HUES6 (cell line): ENCODE measurements at regions not wholly inside any gene's neighbourhood (a gene's known extent, or its start where the extent isn't known, plus 50 kb on each side); places are given as distances from the start of the nearest gene placed in this dataset.
"Not testable (repeated sequence)": the region's sequence is repeated elsewhere in the genome, so short reads cannot be mapped to it uniquely, and the experiment has no call there.

Experiments
- H3K27ac ChIP-seq: 2 replicates; pipeline ENCODE4 v1.7.0; 2013; ENCODE audit warnings: low read depth, mild to moderate bottlenecking, low read length, inconsistent platforms
- H3K27me3 ChIP-seq: 2 replicates; pipeline ENCODE4 v1.6.1; 2013; ENCODE audit warnings: low read length; ENCODE audit not compliant: control insufficient read depth, insufficient read depth
- H3K36me3 ChIP-seq: 2 replicates; pipeline ENCODE4 v1.6.1; 2013; ENCODE audit warnings: low read length; ENCODE audit not compliant: control insufficient read depth, insufficient read depth
- H3K4me1 ChIP-seq: 2 replicates; pipeline ENCODE4 v1.6.1; 2013; ENCODE audit warnings: low read length; ENCODE audit not compliant: control insufficient read depth, insufficient read depth
- H3K4me3 ChIP-seq: 2 replicates; pipeline ENCODE4 v1.5.1; 2013; ENCODE audit warnings: low read depth, low read length
- H3K9ac ChIP-seq: one replicate; pipeline ENCODE4 v1.6.1; 2013; ENCODE audit warnings: mild to moderate bottlenecking, low read length
- H3K9me3 ChIP-seq: 2 replicates; pipeline ENCODE4 v1.6.1; 2013; ENCODE audit warnings: low read depth, low read length; ENCODE audit not compliant: control insufficient read depth, insufficient read depth

DNA sequence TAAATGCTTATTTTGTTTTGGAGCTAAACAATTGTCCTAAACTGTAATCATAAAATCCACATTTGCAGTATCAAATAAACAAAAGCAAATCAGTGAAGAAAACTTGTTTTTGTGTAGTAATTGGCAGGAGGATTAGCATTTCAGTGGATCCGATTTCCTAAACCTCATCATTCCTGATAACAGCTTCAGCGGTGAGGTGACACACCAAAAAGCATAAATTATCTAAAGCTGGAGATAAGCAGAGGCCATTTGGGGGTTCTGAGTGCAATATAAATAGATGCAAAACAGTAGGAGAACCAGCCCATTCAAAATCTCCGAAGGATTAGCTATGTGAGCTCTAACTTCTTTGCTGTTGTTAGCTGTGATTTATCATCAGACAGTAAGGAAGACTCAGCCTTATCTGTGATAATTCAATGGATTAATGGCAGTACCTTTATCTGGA, 235.8 kb downstream of the EPHA7 start:
- H3K36me3 ChIP-seq, result no peaks in the 10 kb centered on the region
- H3K27ac ChIP-seq, result no peak overlapping the region
- H3K4me3 ChIP-seq, result no peak overlapping the region
- H3K9me3 ChIP-seq, result no peaks in the 10 kb centered on the region
- H3K9ac ChIP-seq, result no peak overlapping the region
- H3K27me3 ChIP-seq, result no peaks in the 10 kb centered on the region
- H3K4me1 ChIP-seq, result peaks cover 8% of the 10 kb centered on the region; the same call in 1 of the 2 replicates

DNA sequence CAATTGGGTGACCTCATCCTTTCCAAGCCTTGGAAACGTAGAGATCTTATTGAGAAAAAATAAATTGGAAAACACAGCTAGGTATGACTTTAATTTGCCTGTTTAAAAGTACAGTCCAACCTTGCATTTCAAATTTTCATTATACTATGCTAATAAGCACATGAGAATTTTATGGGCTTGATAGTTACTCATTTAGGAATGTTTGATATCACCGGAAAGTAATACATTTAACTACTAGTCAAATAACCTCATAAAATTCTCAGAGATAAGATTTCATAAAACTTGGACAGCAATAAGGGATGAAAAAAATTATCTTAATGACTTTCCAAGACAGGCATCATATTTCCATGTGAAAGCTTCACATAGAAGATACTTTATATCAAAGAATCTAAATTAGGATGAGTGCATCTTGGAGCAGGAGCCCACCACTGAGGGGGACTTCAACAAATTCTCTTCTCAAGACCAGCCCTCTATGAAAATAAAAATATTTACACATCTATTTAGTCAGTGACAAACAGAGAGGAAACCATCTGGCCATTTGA, 236.3 kb downstream of the EPHA7 start:
- Histone ChIP-seq H3K4me3 (no peak overlapping the region), H3K36me3 (no peaks in the 10 kb centered on the region), H3K27ac (no peak overlapping the region), H3K4me1 (peaks cover 14% of the 10 kb centered on the region), H3K27me3 (no peaks in the 10 kb centered on the region), H3K9ac (no peak overlapping the region), H3K9me3 (no peaks in the 10 kb centered on the region)

DNA sequence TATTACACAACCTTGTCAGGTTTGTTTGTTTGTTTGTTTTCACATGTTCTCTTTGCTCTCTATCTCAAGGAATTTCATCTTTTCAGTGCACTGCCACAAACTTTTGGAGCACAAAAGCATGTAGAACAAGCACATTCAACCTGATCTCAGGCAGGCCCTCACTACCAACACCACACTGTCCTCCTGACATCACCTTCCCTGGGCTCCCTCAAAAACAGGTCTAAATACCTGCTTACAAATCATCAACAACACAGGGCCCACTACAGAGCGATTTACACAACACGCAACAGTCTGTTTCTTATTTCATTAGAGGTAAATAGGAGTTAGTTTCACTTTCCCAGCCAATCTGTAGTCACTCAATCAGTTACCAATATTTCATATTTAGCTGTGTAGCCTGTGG, 241.4 kb downstream of the EPHA7 start:
- H3K27me3 ChIP-seq, result no peaks in the 10 kb centered on the region
- H3K4me1 ChIP-seq, result peaks cover 41% of the 10 kb centered on the region
- H3K36me3 ChIP-seq, result no peaks in the 10 kb centered on the region
- no peak overlapping the region for H3K9ac ChIP-seq
- no peak overlapping the region for H3K4me3 ChIP-seq
- no peaks in the 10 kb centered on the region for H3K9me3 ChIP-seq
- no peak overlapping the region for H3K27ac ChIP-seq

DNA sequence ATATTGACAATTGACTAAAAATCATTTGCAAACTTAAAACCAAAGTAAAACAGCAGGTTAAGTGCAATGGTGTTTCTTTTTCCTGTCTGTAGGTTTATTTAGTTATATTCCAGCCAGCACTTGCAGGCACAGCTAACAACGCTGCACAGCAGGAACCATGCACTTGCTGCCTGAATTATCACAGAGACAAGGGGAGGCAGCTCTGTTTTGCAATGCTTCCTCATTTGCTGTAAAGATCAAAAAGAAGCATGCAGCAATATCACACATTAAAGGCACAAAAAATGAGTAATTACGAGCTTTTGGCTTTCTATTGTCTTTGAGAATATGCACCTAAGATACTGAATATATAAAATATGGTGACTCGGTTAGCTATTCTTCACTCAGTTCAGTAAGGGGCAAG, 241.9 kb downstream of the EPHA7 start:
- H3K9ac ChIP-seq, result no peak overlapping the region

DNA sequence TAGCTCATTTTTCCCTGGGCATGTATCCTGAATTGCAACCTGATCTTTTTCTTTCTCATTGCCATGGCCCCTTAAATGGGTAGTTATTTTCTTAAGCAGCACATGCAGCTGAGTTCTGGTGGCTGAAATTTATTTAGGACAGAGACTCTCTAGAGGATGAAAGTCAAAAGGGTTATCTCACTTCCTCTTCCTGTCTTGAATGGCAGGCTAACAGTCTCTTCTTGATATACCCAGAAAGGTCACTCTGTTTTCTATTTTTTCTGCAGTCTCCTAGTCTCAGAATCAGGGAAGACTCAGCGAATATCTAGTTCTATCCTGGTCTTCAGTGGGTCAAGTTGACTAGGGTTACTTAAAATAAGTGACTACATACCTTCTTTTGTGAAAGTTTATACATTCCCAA, 243.3 kb downstream of the EPHA7 start:
- Histone ChIP-seq H3K9ac (peak overlapping the region; percentile 49), H3K27ac (peak overlapping the region; percentile 90; the same call in 1 of the 2 replicates), H3K27me3 (no peaks in the 10 kb centered on the region), H3K4me3 (no peak overlapping the region), H3K36me3 (no peaks in the 10 kb centered on the region), H3K4me1 (peaks cover 46% of the 10 kb centered on the region), H3K9me3 (no peaks in the 10 kb centered on the region)

More for the DNA sequence above, 241.9 kb downstream of the EPHA7 start:
- Histone ChIP-seq H3K36me3 (no peaks in the 10 kb centered on the region), H3K27ac (no peak overlapping the region), H3K4me3 (no peak overlapping the region), H3K4me1 (peaks cover 46% of the 10 kb centered on the region), H3K27me3 (no peaks in the 10 kb centered on the region), H3K9me3 (no peaks in the 10 kb centered on the region)

DNA sequence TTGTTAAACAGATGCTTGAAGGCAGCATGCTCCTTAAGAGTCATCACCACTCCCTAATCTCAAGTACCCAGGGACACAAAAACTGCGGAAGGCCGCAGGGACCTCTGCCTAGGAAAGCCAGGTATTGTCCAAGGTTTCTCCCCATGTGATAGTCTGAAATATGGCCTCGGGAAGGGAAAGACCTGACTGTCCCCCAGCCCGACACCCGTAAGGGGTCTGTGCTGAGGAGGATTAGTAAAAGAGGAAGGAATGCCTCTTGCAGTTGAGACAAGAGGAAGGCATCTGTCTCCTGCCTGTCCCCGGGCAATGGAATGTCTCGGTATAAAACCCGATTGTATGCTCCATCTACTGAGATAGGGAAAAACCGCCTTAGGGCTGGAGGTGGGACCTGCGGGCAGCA, 245.8 kb downstream of the EPHA7 start:
- not testable (repeated sequence) for H3K27ac ChIP-seq, H3K9me3 ChIP-seq, H3K27me3 ChIP-seq, H3K9ac ChIP-seq, H3K36me3 ChIP-seq, H3K4me3 ChIP-seq
- peaks cover 48% of the 10 kb centered on the region for H3K4me1 ChIP-seq

DNA sequence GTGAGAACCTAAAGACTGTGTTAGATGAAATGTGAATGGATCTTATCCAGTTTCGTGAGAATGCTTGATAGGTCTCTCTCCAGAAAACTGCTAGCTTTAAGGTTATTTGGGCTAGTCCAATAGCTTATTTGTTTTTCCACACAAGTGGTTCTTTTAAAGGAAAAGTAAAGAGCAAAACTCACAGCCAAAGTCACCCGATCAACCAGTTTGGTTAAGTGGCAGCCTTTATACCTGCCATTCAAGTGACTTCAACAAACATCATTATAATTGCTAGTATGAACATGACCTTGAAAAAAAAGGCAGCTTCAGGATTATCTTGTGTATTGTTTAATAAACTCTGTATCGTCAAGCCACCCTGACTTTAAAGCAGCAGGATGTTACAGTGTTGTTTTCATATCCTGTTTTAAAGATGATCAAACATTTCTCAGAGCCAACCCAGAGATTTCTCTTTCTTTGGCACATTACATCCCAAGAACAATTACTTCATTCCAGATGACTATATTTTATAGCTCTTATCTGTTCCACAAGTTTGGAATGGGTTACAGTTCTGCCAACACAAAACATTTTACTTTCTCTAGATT, 253.4 kb downstream of the EPHA7 start:
- H3K9me3 ChIP-seq, result no peaks in the 10 kb centered on the region
- peaks cover 5% of the 10 kb centered on the region; the same call in 1 of the 2 replicates for H3K4me1 ChIP-seq
- no peak overlapping the region for H3K9ac ChIP-seq
- no peak overlapping the region for H3K27ac ChIP-seq
- H3K36me3 ChIP-seq, result no peaks in the 10 kb centered on the region
- no peak overlapping the region for H3K4me3 ChIP-seq
- no peaks in the 10 kb centered on the region for H3K27me3 ChIP-seq

DNA sequence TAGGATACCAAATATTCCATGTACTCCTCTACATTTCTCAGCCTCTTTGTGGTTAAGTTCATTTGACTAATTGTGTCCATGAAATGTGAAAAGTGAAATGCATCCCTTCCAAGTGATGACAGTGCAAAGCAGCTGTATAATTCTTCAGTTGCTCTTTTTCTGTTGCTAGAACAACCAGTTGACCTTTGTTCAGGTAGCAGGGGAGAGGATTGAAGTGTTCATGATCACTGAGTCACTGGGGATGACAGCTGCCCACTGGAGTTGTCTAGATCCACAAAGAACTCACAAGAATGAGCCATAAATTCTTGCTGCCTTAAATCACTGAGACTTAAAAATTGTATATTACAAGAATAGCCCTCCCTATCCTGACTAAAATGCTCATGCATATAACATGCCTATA, 254.6 kb downstream of the EPHA7 start:
- H3K9me3 ChIP-seq, result no peaks in the 10 kb centered on the region
- no peak overlapping the region for H3K9ac ChIP-seq
- H3K4me1 ChIP-seq, result peaks cover 5% of the 10 kb centered on the region; the same call in 1 of the 2 replicates
- no peak overlapping the region for H3K4me3 ChIP-seq
- no peaks in the 10 kb centered on the region for H3K36me3 ChIP-seq
- H3K27ac ChIP-seq, result no peak overlapping the region
- H3K27me3 ChIP-seq, result no peaks in the 10 kb centered on the region

DNA sequence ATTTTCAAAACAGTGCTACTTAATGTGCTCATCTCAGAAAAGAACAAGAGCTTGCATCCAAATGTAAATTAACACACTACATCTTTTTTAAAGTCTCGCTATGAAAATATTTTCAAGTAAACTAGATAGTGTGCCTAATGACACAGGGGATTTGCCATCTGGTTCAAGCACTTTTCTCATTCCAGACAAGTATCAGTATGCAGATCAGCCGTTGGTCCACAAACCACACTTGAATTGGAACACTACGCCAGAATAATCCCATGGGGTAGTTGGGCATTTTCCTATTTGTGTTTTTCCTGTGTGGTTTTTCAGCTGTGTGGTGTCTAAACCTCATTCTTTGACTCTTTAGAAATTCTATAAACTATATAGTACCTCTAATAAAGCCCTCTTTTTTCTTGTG, 256.2 kb downstream of the EPHA7 start:
- Histone ChIP-seq H3K27me3 (no peaks in the 10 kb centered on the region), H3K27ac (no peak overlapping the region), H3K9ac (no peak overlapping the region), H3K36me3 (no peaks in the 10 kb centered on the region), H3K9me3 (peaks cover 2% of the 10 kb centered on the region; the same call in 1 of the 2 replicates), H3K4me1 (no peaks in the 10 kb centered on the region), H3K4me3 (no peak overlapping the region)

DNA sequence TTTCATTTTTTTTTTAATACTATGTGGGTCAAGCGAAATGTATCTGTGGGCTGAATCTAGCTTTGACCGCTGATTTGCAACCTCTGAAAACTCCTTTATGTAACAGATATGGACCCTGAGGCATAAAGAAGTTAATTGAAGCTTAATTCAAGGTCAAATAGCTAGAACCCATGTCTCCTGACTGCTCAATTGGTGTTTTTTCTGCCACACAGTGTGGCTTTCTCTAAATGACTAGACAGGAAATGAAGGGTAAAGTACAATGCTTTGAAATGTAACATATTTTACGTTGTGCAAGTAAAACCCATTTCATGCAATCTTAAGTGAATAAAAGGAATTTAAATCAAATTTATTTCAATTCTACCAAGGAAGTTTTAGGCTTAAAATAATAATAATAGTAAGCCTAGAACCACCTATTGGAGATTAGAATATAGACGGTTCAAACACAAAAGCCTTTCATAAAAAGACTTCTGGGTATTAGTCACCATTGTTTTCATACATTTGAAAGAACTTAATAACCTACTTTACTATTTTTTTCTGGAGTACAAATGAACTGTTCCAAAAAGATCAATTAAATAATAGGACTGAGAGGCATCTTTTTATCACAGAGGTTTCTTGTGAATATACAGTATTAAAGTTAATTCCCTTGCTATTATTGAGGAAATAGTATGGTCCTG, 279.8 kb downstream of the EPHA7 start:
- no peaks in the 10 kb centered on the region for H3K36me3 ChIP-seq
- H3K4me1 ChIP-seq, result peaks cover 8% of the 10 kb centered on the region; the same call in 1 of the 2 replicates
- no peak overlapping the region for H3K9ac ChIP-seq
- no peak overlapping the region for H3K4me3 ChIP-seq
- no peak overlapping the region for H3K27ac ChIP-seq
- H3K27me3 ChIP-seq, result no peaks in the 10 kb centered on the region
- H3K9me3 ChIP-seq, result no peaks in the 10 kb centered on the region

DNA sequence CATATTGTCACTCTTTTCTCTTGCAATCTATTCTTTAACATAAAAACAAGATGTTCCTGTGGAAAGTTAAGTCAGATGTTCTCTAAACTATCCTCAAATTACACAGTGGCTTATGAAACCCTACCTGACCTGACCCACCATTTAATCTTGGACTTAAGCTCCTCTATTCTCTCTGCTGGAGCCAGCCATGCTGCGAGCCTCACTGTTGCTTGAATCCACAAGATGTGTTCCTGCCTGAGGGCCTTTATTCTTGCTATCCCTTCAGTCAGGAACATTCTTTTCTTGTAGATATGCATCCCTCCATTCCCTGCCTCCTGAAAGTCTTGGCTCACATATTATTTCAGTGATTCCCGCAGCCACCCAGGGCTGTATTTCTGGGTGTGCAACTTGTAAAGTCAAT, 283.2 kb downstream of the EPHA7 start:
- no peaks in the 10 kb centered on the region for H3K9me3 ChIP-seq
- no peaks in the 10 kb centered on the region for H3K36me3 ChIP-seq
- peaks cover 8% of the 10 kb centered on the region; the same call in 1 of the 2 replicates for H3K4me1 ChIP-seq
- no peaks in the 10 kb centered on the region for H3K27me3 ChIP-seq
- H3K27ac ChIP-seq, result no peak overlapping the region
- H3K9ac ChIP-seq, result no peak overlapping the region
- H3K4me3 ChIP-seq, result no peak overlapping the region
